Nephron (organoid): ENCODE measurements at regions not wholly inside any gene's neighbourhood (a gene's known extent, or its start where the extent isn't known, plus 50 kb on each side); places are given as distances from the start of the nearest gene placed in this dataset.
"Not testable (repeated sequence)": the region's sequence is repeated elsewhere in the genome, so short reads cannot be mapped to it uniquely, and the experiment has no call there.

Experiments
- H3K27ac Mint-ChIP-seq, 3 experiments: 2 replicates each; pipeline ENCODE4 v1.8.0; 2020; ENCODE audit warnings: mixed read lengths in 3 of 3, mild to moderate bottlenecking in 2 of 3, moderate library complexity in 1 of 3
- H3K27me3 Mint-ChIP-seq: 2 replicates; pipeline ENCODE4 v1.8.0; 2021; ENCODE audit warnings: low read depth, mild to moderate bottlenecking, moderate library complexity, mixed read lengths
- H3K36me3 Mint-ChIP-seq: 2 replicates; pipeline ENCODE4 v1.8.0; 2020; ENCODE audit warnings: low read depth, mixed read lengths
- H3K4me1 Mint-ChIP-seq: 2 replicates; pipeline ENCODE4 v1.8.0; 2020; ENCODE audit warnings: mixed read lengths
- H3K4me3 Mint-ChIP-seq, 3 experiments: 2 replicates each; pipeline ENCODE4 v1.8.0; 2020; ENCODE audit warnings: mild to moderate bottlenecking in 3 of 3, mixed read lengths in 3 of 3, moderate library complexity in 2 of 3
- H3K9me3 Mint-ChIP-seq: 2 replicates; pipeline ENCODE4 v1.8.0; 2020; ENCODE audit warnings: mixed read lengths
- TF ChIP-seq, protein P1 (sequence below), 3 experiments: fragments of 200-600 bp; sonication (generic); IDR thresholded peaks; one replicate each; pipeline ENCODE4 v1.5.0; 2021; ENCODE audit warnings: antibody characterized with exemption in 3 of 3; ENCODE audit not compliant: unreplicated experiment in 3 of 3

DNA sequence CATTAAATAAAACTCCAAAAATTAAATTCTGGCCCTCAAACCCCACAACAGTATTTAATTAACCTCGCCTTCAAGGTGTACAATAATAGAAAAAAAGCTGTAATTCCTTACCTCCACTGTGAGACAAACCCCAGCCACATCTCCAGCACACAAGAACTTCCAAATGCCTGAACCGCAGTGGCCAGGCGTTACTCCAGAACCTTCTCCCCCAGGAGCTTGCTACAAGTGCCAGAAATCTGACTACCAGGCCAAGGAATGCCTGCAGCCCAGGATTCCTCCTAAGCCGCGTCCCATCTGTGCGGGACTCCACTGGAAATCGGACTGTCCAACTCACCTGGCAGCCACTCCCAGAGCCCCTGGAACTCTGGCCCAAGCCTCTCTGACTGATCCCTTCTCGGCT, 163.2 kb downstream of the ADRA2C start:
- not testable (repeated sequence) for H3K36me3 Mint-ChIP-seq, H3K4me1 Mint-ChIP-seq, H3K4me3 Mint-ChIP-seq, H3K9me3 Mint-ChIP-seq, H3K27ac Mint-ChIP-seq
- H3K27me3 Mint-ChIP-seq = peaks cover 11% of the 10 kb centered on the region

DNA sequence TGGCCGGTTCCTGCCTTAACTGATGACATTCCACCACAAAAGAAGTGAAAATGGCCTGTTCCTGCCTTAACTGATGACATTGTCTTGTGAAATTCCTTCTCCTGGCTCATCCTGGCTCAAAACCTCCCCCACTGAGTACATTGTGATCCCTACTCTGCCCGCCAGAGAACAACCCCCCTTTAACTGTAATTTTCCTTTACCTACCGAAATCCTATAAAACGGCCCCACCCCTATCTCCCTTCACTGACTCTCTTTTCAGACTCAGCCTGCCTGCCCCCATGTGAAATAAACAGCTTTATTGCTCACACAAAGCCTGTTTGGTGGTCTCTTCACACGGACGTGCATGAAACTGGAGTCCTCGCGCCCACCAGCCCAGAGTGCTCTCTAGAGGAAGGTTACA, 166.5 kb downstream of the ADRA2C start:
- not testable (repeated sequence) for H3K27me3 Mint-ChIP-seq, H3K36me3 Mint-ChIP-seq, H3K27ac Mint-ChIP-seq, H3K9me3 Mint-ChIP-seq, H3K4me1 Mint-ChIP-seq, H3K4me3 Mint-ChIP-seq

DNA sequence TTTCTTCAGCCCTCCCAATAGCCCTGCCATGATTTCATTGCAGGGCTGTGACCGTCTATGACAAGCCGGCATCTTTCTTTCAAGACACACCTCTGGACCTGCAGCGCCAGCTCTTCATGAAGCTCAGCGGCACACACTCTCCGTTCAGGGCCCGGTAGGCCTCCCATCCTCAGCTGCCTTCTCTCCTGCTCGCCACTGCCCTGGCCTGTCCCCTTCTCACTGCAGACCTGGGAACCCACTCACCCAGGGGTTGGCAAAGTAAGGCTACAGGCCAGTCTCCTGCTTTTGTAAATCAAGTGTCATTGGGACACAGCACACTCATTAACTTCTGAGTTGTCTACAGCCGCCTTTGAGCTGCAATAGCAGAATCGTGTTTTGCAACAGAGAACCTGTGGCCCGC, 169.2 kb downstream of the ADRA2C start:
- not testable (repeated sequence) for H3K4me1 Mint-ChIP-seq, H3K9me3 Mint-ChIP-seq, H3K4me3 Mint-ChIP-seq, H3K36me3 Mint-ChIP-seq, H3K27ac Mint-ChIP-seq, H3K27me3 Mint-ChIP-seq

DNA sequence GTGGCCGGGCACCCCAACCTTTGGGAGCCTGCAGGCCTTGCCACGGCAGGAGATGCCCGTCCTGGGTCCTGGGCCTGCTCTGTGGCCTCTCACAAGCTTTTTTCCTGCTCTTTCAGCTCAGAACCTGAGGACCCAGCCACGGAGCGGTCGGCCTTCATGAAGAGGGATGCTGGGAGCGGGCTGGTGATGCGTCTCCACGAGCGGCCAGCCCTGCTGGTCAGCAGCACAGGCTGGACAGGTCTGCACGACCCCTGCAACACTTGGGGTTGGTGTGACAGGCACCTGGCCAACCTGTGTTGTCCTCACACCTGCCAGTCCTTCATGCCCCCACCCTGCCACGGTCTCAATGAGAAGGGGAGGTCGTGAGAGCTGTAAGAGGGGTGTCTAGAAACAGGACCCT, 170.0 kb downstream of the ADRA2C start:
- H3K9me3 Mint-ChIP-seq = no peaks in the 10 kb centered on the region

DNA sequence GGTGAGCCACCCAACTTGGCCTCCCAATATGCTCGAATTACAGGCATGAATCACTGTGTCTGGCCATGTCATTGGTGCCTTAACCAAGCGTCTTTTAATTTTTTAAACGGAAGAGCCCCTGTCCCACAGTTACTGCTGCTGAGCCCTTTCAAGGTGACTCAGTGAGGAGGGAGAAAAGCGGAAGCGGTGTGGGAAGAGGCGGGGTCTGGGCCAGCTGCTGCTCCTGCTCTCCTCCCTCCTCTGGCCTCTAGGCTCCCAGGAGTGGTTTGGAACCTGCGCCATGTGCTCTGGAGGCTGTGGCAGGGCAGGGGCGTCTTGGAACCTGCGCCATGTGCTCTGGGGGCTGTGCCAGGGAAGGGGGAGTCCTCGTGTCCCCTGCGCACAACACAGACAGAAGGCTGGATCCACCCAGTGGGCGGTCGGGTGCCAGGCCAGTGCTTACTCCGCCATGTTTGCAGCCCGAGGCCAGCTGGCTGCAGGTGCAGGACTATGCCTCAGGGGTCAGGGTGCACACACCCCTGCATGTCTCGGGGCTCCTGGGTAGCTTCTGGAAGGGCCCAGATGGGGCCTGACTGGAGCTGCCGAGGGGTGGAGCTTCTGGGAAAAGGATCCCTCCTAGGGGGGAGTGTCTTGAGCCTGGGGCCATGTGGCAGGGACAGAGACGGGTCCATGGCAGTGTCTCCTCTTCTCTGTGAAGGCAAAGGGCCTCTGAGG, 171.8 kb downstream of the ADRA2C start:
- not testable (repeated sequence) for H3K4me3 Mint-ChIP-seq, H3K9me3 Mint-ChIP-seq, H3K27me3 Mint-ChIP-seq, H3K27ac Mint-ChIP-seq, H3K36me3 Mint-ChIP-seq
- H3K4me1 Mint-ChIP-seq = peaks cover 13% of the 10 kb centered on the region

More for the DNA sequence above, 170.0 kb downstream of the ADRA2C start:
- Mint-ChIP-seq H3K4me3 (no peak overlapping the region), H3K27me3 (no peaks in the 10 kb centered on the region), H3K27ac (no peak overlapping the region), H3K4me1 (no peaks in the 10 kb centered on the region), H3K36me3 (no peaks in the 10 kb centered on the region)
- TF ChIP-seq, protein P1, sequence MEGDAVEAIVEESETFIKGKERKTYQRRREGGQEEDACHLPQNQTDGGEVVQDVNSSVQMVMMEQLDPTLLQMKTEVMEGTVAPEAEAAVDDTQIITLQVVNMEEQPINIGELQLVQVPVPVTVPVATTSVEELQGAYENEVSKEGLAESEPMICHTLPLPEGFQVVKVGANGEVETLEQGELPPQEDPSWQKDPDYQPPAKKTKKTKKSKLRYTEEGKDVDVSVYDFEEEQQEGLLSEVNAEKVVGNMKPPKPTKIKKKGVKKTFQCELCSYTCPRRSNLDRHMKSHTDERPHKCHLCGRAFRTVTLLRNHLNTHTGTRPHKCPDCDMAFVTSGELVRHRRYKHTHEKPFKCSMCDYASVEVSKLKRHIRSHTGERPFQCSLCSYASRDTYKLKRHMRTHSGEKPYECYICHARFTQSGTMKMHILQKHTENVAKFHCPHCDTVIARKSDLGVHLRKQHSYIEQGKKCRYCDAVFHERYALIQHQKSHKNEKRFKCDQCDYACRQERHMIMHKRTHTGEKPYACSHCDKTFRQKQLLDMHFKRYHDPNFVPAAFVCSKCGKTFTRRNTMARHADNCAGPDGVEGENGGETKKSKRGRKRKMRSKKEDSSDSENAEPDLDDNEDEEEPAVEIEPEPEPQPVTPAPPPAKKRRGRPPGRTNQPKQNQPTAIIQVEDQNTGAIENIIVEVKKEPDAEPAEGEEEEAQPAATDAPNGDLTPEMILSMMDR (IDR thresholded peaks at IDR 0.05; ENCODE audit: unreplicated experiment in 3 of 3) = no peak

DNA sequence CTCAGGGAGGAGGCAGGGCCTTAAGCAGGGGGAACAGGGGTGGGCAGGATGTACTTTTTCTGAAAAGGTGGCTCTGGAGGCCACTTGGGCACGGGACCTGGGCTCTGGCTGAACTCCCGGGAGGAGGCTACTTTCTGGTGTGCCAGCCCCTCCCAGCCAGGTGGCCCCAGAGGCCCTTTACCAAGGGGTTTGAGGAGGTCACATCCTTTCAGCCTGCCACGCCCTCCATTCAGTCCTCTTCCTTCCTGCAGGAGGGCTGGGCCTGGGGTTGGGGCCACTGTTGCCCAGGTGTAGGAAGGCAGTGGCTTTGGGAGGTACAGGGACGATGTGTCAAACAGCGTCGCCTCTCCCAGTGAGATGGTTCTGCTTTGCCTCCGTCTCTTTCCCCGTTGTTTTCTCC, 172.5 kb downstream of the ADRA2C start:
- H3K27ac Mint-ChIP-seq, H3K36me3 Mint-ChIP-seq, H3K9me3 Mint-ChIP-seq, H3K4me3 Mint-ChIP-seq, H3K27me3 Mint-ChIP-seq: not testable (repeated sequence)
- peaks cover 13% of the 10 kb centered on the region for H3K4me1 Mint-ChIP-seq

DNA sequence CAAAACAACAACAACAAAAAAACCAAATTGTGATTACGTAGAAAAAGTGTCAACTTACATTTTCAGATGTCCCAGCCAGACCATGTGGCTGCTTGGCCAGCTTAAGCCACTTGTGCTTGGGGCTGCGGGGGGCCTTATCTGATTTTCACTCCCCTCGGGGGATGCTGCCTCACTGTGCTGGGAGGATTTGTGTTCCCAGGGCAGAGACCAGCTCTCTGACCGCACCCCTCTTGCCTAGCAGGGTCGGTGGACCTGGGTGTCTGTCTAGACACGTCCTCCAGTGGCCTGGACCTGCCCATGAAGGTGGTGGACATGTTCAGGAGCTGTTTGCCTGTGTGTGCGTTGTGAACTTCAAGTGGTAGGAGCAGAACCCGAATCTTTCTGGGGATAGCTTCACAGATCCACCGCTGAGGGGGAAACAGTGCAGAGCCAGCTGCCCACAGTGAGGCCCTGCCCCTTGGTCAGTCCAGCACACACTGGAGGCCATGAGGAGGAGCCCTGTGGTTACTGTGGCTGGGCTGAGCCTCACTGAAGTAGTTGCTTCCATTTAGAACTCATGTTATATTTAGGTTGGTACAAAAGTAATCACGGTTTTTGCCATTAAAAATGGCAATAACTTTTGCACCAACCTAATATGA, 173.9 kb downstream of the ADRA2C start:
- H3K27ac Mint-ChIP-seq, H3K4me3 Mint-ChIP-seq, H3K9me3 Mint-ChIP-seq, H3K27me3 Mint-ChIP-seq, H3K36me3 Mint-ChIP-seq: not testable (repeated sequence)
- peaks cover 13% of the 10 kb centered on the region for H3K4me1 Mint-ChIP-seq

DNA sequence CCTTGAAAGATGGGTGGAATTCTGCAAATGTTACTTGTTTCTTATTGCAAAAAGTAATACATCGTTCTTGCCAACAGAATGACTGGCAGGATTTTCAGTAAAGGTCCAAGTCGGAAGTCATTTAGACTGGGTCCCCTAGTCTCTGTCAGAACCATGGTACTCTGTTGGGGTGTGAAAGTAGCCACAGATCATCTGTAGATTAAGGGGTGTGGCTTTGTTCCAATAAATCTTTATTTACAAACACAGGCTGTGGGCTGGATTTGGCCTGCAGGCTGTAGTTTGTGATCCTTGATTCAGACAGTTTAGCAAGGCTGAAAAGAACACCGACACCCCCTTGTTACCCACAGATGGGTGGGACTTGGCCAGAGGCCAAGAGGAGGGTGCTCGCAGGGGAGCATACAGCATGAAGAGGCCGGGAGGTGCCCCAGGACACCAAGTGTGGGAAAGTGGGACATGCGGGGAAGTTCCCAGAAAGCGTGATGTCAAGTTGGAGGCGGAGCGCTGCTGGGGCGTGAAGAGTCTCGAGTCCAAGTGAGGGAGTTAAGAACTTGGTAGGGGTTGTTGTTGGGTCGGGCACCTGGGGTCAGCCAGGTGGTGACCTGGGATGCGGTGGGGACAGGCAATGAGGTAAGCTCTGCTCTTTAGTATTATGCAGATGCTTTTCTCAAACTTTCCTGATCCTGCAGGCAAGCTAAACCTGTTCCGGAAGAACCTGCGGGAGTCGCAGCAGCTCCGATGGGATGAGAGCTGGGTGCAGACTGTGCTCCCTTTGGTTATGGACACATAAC, 175.7 kb downstream of the ADRA2C start:
- H3K36me3 Mint-ChIP-seq, H3K27ac Mint-ChIP-seq, H3K27me3 Mint-ChIP-seq, H3K9me3 Mint-ChIP-seq, H3K4me3 Mint-ChIP-seq: not testable (repeated sequence)
- peaks cover 13% of the 10 kb centered on the region for H3K4me1 Mint-ChIP-seq

DNA sequence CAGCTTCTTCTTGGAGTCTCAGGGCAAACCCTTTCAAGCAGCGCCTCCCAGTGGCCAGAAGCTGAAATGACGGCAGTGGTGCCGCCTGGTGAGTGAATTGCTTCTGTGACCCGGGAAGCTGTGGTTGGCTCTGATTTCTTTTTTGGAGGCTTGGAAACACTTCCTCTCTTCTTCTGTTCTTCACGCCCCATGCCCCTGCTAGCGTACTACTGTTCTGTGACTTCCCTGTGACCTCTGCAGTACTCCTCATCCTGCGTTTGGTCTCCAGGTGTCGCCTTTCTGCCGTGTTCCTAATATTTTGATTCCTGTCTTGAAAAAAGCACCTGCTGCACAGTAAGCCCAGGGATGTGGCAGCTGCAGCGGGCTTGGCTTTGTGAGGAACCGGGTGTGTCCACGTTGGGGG, 176.4 kb downstream of the ADRA2C start:
- not testable (repeated sequence) for H3K9me3 Mint-ChIP-seq, H3K4me3 Mint-ChIP-seq, H3K36me3 Mint-ChIP-seq, H3K27me3 Mint-ChIP-seq, H3K27ac Mint-ChIP-seq
- TF ChIP-seq, protein P1 (IDR thresholded peaks at IDR 0.05; ENCODE audit: unreplicated experiment in 3 of 3) = peak; percentile 51 to 56 (median 55)
- H3K4me1 Mint-ChIP-seq = peaks cover 13% of the 10 kb centered on the region

DNA sequence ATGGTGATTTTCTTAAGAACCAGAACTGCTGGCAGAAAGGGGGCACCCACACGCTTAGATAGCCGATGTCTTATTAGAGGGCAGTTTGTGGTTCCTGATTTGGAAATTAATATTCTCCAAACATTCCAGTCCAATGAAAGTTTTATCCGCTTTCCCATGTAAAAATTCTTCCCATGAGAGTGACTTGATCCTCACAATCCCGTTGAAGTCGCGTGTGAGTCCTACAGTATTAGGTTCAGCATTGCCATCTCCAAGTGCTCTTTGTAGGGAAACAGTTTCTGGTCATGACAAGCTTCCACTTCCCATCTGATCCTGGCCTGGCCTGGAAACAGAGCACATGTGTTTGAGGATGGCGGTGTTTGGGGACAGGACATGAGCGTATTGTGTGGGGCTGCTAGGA, 176.9 kb downstream of the ADRA2C start:
- H3K4me3 Mint-ChIP-seq, H3K27ac Mint-ChIP-seq, H3K27me3 Mint-ChIP-seq, H3K36me3 Mint-ChIP-seq, H3K9me3 Mint-ChIP-seq: not testable (repeated sequence)
- H3K4me1 Mint-ChIP-seq = peaks cover 13% of the 10 kb centered on the region
